HG02943 (cell line): ENCODE measurements at regions not wholly inside any gene's neighbourhood (a gene's known extent, or its start where the extent isn't known, plus 50 kb on each side); places are given as distances from the start of the nearest gene placed in this dataset.
"Not testable (repeated sequence)": the region's sequence is repeated elsewhere in the genome, so short reads cannot be mapped to it uniquely, and the experiment has no call there.

ENCODE experiments used
- ATAC-seq: cut with Tn5 transposase; IDR thresholded peaks from one replicate; pipeline ENCODE4 v1.9.1; 2021; ENCODE audit warnings: mild to moderate bottlenecking, low read depth, moderate library complexity; ENCODE audit not compliant: unreplicated experiment

GRCh38 chr12:69027411-69027881 lies 94.5 kb upstream of the CPM start:
- ATAC-seq = no peak

- no peak for ATAC-seq
Observed at GRCh38 chr12:69028941-69029729, 96.2 kb upstream of the CPM start.

GRCh38 chr12:69030321-69030720 lies 97.3 kb upstream of the CPM start:
- ATAC-seq = no peak

- ATAC-seq = no peak
Observed at GRCh38 chr12:69036533-69036932, 103.6 kb upstream of the CPM start.

GRCh38 chr12:69036999-69037398 lies 104.0 kb upstream of the CPM start:
- no peak for ATAC-seq

GRCh38 chr12:69039911-69040310 lies 106.9 kb upstream of the CPM start:
- no peak for ATAC-seq

GRCh38 chr12:69042557-69042956 lies 109.6 kb upstream of the CPM start:
- ATAC-seq = no peak

- no peak for ATAC-seq
Observed at GRCh38 chr12:69042970-69043369, 110.0 kb upstream of the CPM start.

- no peak for ATAC-seq
Observed at GRCh38 chr12:69044887-69045286, 111.9 kb upstream of the CPM start.

GRCh38 chr12:69045430-69045829 lies 112.5 kb upstream of the CPM start:
- ATAC-seq = no peak

- ATAC-seq = no peak
Observed at GRCh38 chr12:69046363-69046762, 113.4 kb upstream of the CPM start.

- ATAC-seq = no peak
Observed at GRCh38 chr12:69046920-69047319, 113.9 kb upstream of the CPM start.

- ATAC-seq = no peak
Observed at GRCh38 chr12:69047990-69048389, 115.0 kb upstream of the CPM start.

- not testable (repeated sequence) for ATAC-seq
Observed at GRCh38 chr12:69049855-69050254, 116.9 kb upstream of the CPM start.

- ATAC-seq = no peak
Observed at GRCh38 chr12:69052613-69053408, 119.8 kb upstream of the CPM start.

GRCh38 chr12:69054343-69055056 lies 121.5 kb upstream of the CPM start:
- no peak for ATAC-seq

GRCh38 chr12:69055280-69055679 lies 122.3 kb upstream of the CPM start:
- no peak for ATAC-seq

GRCh38 chr12:69055706-69056105 lies 122.7 kb upstream of the CPM start:
- no peak for ATAC-seq

- no peak for ATAC-seq
Observed at GRCh38 chr12:69056743-69057515, 124.0 kb upstream of the CPM start.

GRCh38 chr12:69057742-69058141 lies 124.8 kb upstream of the CPM start:
- ATAC-seq = no peak
